ENCODE measurements at regions not wholly inside any gene's neighbourhood (a gene's known extent, or its start where the extent isn't known, plus 50 kb on each side); places are given as distances from the start of the nearest gene placed in this dataset.

DNA sequence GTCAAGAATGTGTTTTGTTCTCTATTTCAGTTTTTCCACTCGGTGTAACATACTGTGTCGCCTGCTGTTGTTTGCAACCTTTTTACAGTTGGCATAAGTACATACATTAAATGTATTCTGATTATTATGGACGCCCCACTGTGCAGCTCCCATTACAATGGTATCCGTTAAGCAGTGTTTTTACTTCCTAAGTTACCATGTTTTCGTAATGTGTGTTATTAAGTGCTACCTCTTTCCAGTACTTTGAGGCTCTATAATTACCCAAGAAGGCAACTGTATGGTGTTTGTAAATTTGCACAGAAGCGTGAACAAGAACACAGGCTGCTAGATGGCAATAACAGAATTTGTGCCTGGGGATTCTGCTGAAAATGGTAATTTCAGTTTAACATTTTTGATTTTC, 568.0 kb upstream of the MARCKS start:
- DNase-seq (ENCODE audit: low spot score), result no peak

GRCh38 chr6:113290684-113291083, 566.5 kb upstream of the MARCKS start:
- DNase-seq (ENCODE audit: low spot score), result no peak

GRCh38 chr6:113291751-113292445, 565.2 kb upstream of the MARCKS start:
- DNase-seq (ENCODE audit: low spot score), result no peak

DNA sequence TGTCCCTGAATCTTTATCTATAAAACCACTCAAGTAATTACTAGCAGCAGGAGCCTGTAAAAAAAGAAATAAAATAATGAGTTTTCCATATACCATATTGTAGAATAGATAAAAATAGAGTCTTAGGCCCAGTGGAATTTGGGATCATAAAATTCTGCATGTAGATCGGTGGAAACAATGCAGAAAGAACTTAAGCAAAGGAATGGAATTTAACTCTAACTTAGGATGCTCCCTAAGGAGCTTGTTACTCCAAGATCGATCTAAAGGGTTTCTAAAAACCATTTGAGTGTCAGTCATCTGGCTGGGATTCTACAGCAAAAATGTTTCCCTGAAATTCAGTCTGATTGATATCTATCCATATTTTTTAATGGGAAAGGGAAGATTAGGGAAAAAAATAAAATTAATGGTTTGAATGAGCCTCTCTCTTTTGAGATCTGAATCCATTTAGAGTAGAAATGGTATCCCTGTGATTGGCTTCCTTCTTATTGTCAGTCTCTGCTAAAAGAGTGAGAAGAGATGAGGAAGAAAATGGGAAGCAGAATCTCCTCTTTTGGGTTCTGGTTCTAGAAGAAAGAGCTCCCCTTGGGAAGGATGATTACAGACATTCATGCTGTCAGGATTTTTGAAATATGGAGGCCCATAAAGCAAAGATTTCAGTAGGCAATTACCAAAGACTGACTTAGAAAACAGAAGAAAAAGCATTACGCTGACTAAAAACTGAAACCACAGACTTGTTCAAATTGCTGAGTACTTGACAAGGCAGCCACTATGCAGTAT, 564.3 kb upstream of the MARCKS start:
- no peak for DNase-seq (ENCODE audit: low spot score)

DNA sequence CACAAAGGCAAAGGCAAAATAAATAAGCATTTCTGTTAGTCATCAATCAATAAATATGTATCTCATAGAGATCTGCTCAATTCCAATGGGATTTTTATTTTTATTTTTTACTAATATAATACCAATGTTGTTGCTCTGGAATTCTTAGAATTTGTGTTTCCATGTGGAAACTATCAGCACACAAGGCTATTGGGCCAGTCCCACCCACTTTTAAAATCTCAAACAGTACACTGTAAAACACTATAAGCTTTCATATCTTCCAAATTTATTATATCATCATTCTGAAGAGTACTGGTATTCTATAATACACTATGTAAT, 563.8 kb upstream of the MARCKS start:
- no peak for DNase-seq (ENCODE audit: low spot score)

DNA sequence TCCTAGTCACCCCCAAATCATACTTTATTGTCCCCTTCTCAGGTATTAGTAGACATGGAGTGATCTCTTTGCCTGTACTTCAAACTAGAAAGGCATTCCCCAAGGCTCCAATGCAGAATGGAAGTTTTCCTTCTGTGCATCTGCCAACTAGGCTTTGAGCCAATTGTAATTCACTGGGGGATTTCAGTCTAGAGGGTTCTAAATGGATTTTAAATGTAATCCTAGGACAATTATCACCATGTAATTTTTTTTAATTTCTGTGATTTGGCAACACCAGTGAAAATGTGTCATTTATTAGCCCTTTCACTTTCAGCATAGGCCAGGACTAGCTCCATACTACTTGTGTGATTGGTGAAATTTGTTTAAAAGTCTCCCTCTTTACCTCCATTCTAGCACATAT, 557.6 kb upstream of the MARCKS start:
- DNase-seq (ENCODE audit: low spot score), result no peak

- no peak for DNase-seq (ENCODE audit: low spot score)
These were observed 555.5 kb upstream of the MARCKS start for GRCh38 chr6:113301651-113302050.

DNA sequence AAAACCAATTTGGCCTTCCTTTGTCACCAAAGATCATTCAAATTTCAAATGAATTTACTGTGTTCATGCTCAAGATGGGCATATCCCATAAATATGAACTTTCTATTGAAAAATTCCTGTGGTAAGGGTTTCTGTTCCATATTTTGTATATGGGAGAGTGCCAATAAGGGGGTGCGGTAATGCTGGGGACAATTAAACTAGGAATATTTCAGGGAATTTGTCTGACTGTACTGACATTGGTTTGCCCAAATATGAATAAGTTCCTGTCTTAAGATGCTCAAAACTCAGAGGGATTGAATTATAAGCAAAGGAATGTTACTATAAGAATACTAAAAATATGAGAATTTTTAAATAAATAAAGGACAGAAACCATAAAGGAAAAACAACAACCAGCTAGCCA, 553.0 kb upstream of the MARCKS start:
- no peak for DNase-seq (ENCODE audit: low spot score)

GRCh38 chr6:113306552-113307145, 550.5 kb upstream of the MARCKS start:
- peak; percentile 13 for DNase-seq (ENCODE audit: low spot score)

DNA sequence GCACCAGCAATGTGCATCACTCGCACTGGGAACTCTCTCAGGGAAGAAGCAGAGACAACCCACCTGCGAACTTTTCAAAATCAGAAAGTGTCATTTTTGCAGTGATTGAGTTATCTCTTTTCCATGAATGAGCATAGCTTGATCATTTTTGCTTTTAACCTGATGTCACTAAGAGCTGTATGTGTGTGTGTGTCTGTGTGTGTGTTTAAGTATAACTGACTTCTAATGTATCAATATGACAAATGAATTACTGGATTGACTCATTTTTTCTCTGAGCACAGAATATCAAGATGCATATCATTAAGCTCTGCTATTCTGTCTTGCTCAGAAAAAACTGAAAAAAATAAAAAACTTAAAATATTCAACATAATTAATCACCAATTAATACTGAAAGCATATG, 548.9 kb upstream of the MARCKS start:
- no peak for DNase-seq (ENCODE audit: low spot score)

- DNase-seq (ENCODE audit: low spot score), result no peak
These were observed 543.3 kb upstream of the MARCKS start for GRCh38 chr6:113313841-113314240.

DNA sequence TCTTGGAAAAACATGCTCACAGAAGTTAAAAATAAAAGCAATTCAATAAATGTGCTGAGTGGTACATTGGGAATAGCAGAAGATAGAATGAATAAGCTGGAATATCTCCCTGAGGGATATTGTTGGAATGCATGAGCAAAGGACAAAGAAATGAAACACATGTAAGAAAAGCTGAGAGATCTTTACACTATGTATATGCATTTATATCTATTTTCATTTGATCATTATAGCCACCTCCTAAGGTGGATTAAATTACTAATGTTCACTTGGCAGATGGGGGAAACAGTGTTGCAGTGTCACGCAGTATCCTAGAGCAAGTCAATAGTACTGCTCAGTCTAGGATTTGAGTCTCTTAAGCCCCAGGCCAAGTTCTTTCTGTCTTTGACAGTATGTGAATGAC, 542.0 kb upstream of the MARCKS start:
- no peak for DNase-seq (ENCODE audit: low spot score)

- DNase-seq (ENCODE audit: low spot score), result no peak
These were observed 541.3 kb upstream of the MARCKS start for GRCh38 chr6:113315879-113316278.

- peak; percentile 57 for DNase-seq (ENCODE audit: low spot score)
These were observed 539.7 kb upstream of the MARCKS start for GRCh38 chr6:113317442-113317841.

- DNase-seq (ENCODE audit: low spot score), result peak; percentile 90
These were observed 539.1 kb upstream of the MARCKS start for GRCh38 chr6:113317891-113318574.

- peak; percentile 47 for DNase-seq (ENCODE audit: low spot score)
These were observed 538.6 kb upstream of the MARCKS start for GRCh38 chr6:113318575-113318917.

- DNase-seq (ENCODE audit: low spot score), result no peak
These were observed 536.5 kb upstream of the MARCKS start for GRCh38 chr6:113320653-113321052.

DNA sequence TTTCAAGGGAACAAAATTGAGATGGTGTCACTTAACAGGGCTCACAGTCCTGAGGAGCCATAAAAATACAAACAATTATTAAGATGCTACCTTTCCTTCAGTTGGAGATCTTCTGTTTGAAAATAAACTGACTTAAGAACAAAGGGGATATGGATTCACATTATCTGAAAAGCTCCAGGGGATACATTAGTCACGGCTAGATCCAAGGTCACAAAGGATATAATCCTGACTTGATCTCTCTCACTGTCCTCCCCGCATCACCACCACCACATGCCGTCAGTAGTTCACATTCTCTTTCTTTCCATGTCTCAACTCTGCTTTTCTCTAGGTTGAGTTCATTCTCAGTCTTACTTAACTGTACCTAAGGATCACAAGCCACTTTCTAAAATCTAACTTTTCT, 530.4 kb upstream of the MARCKS start:
- DNase-seq (ENCODE audit: low spot score), result no peak

DNA sequence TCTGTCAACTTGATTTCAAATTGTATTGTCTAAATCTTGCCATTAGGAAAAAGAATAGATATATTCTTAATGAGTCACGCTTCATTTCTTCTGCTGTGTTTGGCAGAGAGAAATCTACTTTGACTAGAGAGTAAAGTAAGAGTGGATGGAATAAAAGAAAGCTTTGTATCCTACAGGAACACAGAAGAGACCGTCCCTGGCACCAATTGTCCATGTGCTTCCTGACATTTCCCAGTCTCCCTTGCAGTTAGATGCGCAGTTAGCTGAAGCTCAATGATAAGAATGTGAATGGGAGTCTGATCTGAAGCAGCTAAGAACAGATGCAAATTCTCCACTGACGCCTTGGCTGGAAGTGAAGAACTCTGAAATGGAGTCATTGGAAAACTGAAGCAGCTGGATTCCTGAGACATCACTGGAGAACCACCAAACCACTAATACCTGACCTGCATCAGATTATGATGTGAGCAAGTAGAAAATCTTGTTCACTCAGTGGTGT, 528.2 kb upstream of the MARCKS start:
- no peak for DNase-seq (ENCODE audit: low spot score)

DNA sequence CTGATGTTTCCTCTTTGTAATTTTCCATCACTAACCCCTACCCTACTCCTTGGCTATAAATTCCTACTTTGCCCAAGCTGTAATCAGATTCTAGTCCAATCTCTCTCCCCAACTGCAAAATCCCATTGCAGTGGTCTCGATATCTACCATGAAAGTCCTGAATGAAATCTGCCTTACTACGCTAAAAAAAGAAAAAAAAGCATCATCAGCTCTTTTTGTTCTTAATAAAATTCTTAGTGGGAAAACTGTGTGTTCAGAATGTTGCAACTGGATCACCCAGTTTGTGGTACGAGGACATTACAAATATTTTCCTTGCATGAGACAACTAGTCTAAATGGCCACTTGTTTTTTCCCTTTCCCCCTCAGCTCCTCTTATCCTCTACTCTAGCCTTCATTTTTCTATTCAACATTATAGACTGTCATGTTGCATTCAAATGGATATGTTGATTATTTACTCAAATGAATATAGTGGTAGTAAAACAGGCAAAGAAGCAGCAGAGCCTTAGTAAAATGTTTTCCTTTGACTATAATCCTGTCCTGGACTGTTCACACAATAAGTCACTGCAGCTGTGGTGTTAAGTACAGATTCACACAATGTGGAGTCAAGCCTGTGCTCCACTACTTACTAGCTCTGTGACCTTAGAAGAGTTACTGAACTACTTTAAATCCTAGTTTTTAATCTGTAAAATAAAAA, 527.1 kb upstream of the MARCKS start:
- no peak for DNase-seq (ENCODE audit: low spot score)

GRCh38 chr6:113330636-113330946, 526.6 kb upstream of the MARCKS start:
- no peak for DNase-seq (ENCODE audit: low spot score)

GRCh38 chr6:113331021-113331420, 526.1 kb upstream of the MARCKS start:
- no peak for DNase-seq (ENCODE audit: low spot score)
